Kidney (tissue), 13 donors: ENCODE measurements at regions not wholly inside any gene's neighbourhood (a gene's known extent, or its start where the extent isn't known, plus 50 kb on each side); places are given as distances from the start of the nearest gene placed in this dataset.
A peak's percentile ranks its signal among the peaks of the same experiment; 100 is the strongest.
"Not testable (repeated sequence)": the region's sequence is repeated elsewhere in the genome, so short reads cannot be mapped to it uniquely, and the experiment has no call there.

Experiments used
- DNase-seq, 5 donors: peaks; one replicate each; pipeline ENCODE4 v3.0.0-alpha.2; 2013 to 2020
- FAIRE-seq: peaks from 2 replicates; lab custom pipeline; 2012; peaks lifted over from hg19 to GRCh38; lab: Jason Lieb, UNC
- H3K27ac ChIP-seq, 2 donors: one replicate each; pipeline ENCODE4 v1.7.0; 2013; ENCODE audit warnings: low read depth in 2 of 2, low read length in 2 of 2, inconsistent platforms in 1 of 2
- H3K27me3 ChIP-seq: one replicate; pipeline ENCODE4 v1.7.1; 2013; ENCODE audit warnings: low read length, inconsistent platforms; ENCODE audit not compliant: control insufficient read depth, insufficient read depth
- H3K36me3 ChIP-seq, 3 donors: one replicate each; pipeline versions ENCODE4 v1.7.0 to v1.7.1; 2013; ENCODE audit warnings: low read length in 3 of 3, control low read depth in 1 of 3, inconsistent platforms in 1 of 3; ENCODE audit not compliant: insufficient read depth in 3 of 3, control insufficient read depth in 2 of 3
- H3K4me1 ChIP-seq, 3 donors: one replicate each; pipeline versions ENCODE4 v1.7.0 to v1.7.1; 2013; ENCODE audit warnings: low read length in 3 of 3, inconsistent platforms in 1 of 3, low read depth in 1 of 3; ENCODE audit not compliant: control insufficient read depth in 2 of 3, insufficient read depth in 2 of 3
- H3K4me3 ChIP-seq, 3 donors: one replicate each; pipeline versions ENCODE4 v1.7.0 to v1.8.1; 2013; ENCODE audit warnings: low read length in 3 of 3, control low read depth in 1 of 3, inconsistent platforms in 1 of 3
- H3K9ac ChIP-seq, 3 donors: one replicate each; pipeline versions ENCODE4 v1.7.0 to v1.7.1; 2013; ENCODE audit warnings: low read length in 3 of 3, control low read depth in 1 of 3, inconsistent platforms in 1 of 3
- H3K9me3 ChIP-seq, 3 donors: one replicate each; pipeline versions ENCODE4 v1.7.0 to v1.7.1; 2013; ENCODE audit warnings: low read length in 3 of 3, control low read depth in 1 of 3, inconsistent platforms in 1 of 3; ENCODE audit not compliant: control insufficient read depth in 2 of 3, insufficient read depth in 1 of 3
- intact Hi-C: fragments of 100-400 bp; cut with DNase I; formaldehyde crosslinking; loops from one replicate; pipeline ENCODE4 v1.11.1; 2022
- TF ChIP-seq, protein P1 (sequence below): IDR thresholded peaks from 3 replicates; pipeline ENCODE4 v1.5.1; 2012; ENCODE audit warnings: mild to moderate bottlenecking, moderate library complexity, borderline replicate concordance; ENCODE audit not compliant: insufficient read depth; ENCODE audit errors: extremely low read depth
- donor health status: control.
- donor health status: control.
- donor health status: control.
- donor health status: control.
- donor health status: control.
- donor health status: DM: yes; HTN: yes; CAD: no.
- donor health status: Normal renal cell carcinoma (clear cell type).

DNA sequence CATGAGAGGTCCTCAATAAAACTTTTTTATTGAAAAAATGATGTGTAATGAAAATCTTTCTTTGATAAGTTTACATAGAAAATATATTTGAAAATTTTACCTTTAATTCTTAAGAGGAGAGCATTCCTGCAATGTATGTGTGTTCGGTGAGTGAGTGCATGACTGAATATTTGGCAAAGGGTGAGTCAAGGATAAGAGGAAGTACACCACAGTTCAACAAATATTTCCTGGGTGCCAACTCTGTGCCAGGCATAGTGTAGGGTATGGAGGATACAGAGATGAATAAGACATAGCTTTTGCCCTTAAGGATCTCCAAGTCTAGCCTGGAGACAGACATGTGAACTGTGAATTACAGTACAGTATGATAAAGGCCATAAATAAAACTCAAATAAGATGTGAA is 84.7 kb upstream of the GPR101 start:
- H3K27ac ChIP-seq: no peak overlapping the region
- no peak overlapping the region for H3K9ac ChIP-seq
- no peaks in the 10 kb centered on the region for H3K4me1 ChIP-seq
- H3K27me3 ChIP-seq: no peaks in the 10 kb centered on the region
- DNase-seq (no peak), FAIRE-seq (no peak)
- H3K9me3 ChIP-seq: no peaks in the 10 kb centered on the region
- TF ChIP-seq, protein P1, sequence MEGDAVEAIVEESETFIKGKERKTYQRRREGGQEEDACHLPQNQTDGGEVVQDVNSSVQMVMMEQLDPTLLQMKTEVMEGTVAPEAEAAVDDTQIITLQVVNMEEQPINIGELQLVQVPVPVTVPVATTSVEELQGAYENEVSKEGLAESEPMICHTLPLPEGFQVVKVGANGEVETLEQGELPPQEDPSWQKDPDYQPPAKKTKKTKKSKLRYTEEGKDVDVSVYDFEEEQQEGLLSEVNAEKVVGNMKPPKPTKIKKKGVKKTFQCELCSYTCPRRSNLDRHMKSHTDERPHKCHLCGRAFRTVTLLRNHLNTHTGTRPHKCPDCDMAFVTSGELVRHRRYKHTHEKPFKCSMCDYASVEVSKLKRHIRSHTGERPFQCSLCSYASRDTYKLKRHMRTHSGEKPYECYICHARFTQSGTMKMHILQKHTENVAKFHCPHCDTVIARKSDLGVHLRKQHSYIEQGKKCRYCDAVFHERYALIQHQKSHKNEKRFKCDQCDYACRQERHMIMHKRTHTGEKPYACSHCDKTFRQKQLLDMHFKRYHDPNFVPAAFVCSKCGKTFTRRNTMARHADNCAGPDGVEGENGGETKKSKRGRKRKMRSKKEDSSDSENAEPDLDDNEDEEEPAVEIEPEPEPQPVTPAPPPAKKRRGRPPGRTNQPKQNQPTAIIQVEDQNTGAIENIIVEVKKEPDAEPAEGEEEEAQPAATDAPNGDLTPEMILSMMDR: no peak
- H3K4me3 ChIP-seq: no peak overlapping the region
- intact Hi-C loops: no loop called here
- H3K36me3 ChIP-seq: no peaks in the 10 kb centered on the region

DNA sequence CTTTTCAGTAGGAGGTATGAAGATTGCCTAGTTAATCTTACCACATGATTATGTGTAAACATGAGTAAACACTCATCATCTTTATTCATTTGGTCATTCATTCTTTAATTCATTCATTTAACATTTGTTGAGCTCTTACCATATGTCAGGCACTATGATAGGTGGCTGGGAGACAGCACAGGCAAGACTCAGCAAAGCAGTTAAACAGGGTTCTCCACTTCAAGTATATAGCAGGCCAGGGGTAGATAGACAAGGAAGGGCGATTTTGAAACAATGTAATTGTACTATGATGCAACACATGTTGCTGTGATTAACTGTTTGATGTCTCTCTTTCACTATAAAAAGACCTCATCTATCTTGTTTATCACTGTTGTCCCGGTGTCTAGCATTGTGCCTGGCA is 84.3 kb upstream of the GPR101 start:
- no peak for DNase-seq
- no peak overlapping the region for H3K27ac ChIP-seq
- no peaks in the 10 kb centered on the region for H3K36me3 ChIP-seq
- intact Hi-C loops: no loop called here
- no peaks in the 10 kb centered on the region for H3K9me3 ChIP-seq
- TF ChIP-seq, protein P1: no peak
- no peak overlapping the region for H3K9ac ChIP-seq
- no peak for FAIRE-seq
- no peak overlapping the region for H3K4me3 ChIP-seq
- H3K27me3 ChIP-seq: no peaks in the 10 kb centered on the region
- H3K4me1 ChIP-seq: no peaks in the 10 kb centered on the region

DNA sequence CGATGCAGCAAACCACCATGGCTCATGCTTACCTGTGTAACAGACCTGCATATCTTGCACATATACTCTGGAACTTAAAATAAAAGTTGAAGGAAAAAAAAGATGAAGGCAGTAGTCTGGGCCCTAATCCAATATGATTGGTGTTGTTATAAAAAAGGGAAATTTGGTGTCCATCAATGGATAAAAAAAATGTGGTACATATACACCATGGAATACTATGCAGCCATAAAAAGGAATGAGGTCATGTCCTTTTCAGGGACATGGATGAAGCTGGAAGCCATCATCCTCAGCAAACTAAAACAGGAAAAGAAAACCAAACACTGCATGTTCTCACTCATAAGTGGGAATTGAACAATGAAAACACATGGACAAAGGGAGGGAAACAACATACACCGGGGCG is 74.1 kb upstream of the GPR101 start:
- H3K36me3 ChIP-seq, H3K4me3 ChIP-seq, H3K27me3 ChIP-seq, intact Hi-C loops, H3K9me3 ChIP-seq, H3K27ac ChIP-seq, FAIRE-seq, DNase-seq, H3K9ac ChIP-seq, H3K4me1 ChIP-seq: not testable (repeated sequence)

DNA sequence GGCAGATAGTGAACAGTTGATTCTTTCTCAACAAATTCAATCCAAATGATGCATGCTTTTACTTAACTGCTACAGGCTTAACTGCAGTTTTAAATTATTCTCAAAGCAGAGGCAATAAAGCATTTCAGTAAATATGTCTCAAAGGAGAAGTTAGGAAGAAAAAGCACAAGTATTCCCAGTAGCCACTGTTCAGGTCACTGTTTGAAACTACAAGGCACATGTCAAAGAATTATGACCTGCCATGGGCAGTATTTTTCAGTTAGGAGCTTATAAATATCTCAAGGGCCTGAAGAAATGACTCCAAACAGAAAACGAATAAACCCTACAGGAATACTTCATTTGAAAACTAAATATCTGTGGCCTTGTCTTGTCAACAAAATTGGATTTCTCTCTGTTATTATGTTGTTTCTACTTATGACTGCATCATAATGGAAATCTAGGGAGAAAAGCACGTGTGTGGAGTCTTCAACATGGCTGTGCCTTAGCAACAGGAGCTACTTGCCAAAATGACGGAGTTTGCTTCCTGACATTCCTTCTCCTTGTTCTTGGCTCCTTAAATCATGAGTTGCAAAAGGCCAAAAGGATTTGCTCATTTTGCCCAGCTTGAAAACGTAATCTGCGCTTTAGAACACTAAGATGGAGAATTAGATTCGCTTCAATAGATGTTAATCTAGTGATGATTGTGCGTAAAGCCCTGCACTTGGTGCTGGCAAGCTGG is 67.6 kb upstream of the GPR101 start:
- FAIRE-seq (no peak), DNase-seq (peak in 2 of 5 donors; percentile 10 to 55)
- intact Hi-C loops: no loop called here
- H3K36me3 ChIP-seq: no peaks in the 10 kb centered on the region
- no peak overlapping the region for H3K9ac ChIP-seq
- TF ChIP-seq, protein P1: no peak
- H3K27ac ChIP-seq: no peak overlapping the region
- H3K4me3 ChIP-seq: no peak overlapping the region
- no peaks in the 10 kb centered on the region for H3K9me3 ChIP-seq
- no peaks in the 10 kb centered on the region for H3K4me1 ChIP-seq
- no peaks in the 10 kb centered on the region for H3K27me3 ChIP-seq
